Endothelial cell of umbilical vein (primary cell): ENCODE measurements at regions not wholly inside any gene's neighbourhood (a gene's known extent, or its start where the extent isn't known, plus 50 kb on each side); places are given as distances from the start of the nearest gene placed in this dataset.

Source experiments
- EZH2 ChIP-seq: IDR thresholded peaks from 2 replicates; pipeline ENCODE4 v1.6.1; 2012; ENCODE audit warnings: borderline replicate concordance, low read depth, mild to moderate bottlenecking, moderate library complexity, low read length, inconsistent platforms; ENCODE audit not compliant: severe bottlenecking
- GATA2 ChIP-seq: IDR thresholded peaks from 2 replicates; pipeline ENCODE4 v1.7.0; 2011; ENCODE audit warnings: low read depth, mild to moderate bottlenecking, moderate library complexity, mixed read lengths, low read length; ENCODE audit not compliant: insufficient read length, insufficient read depth
- JUN ChIP-seq: IDR thresholded peaks from 2 replicates; pipeline ENCODE4 v1.6.1; 2011; ENCODE audit warnings: borderline replicate concordance, low read depth; ENCODE audit not compliant: insufficient read length, insufficient read depth
- MAX ChIP-seq: IDR thresholded peaks from 2 replicates; pipeline ENCODE4 v1.6.1; 2011; ENCODE audit not compliant: insufficient read depth, insufficient read length
- MYC ChIP-seq: IDR thresholded peaks from one replicate; pipeline ENCODE4 v1.6.1; 2011; ENCODE audit warnings: mild to moderate bottlenecking, low read depth, low read length
- POLR2A ChIP-seq: IDR thresholded peaks from 2 replicates; pipeline ENCODE4 v1.6.1; 2012; ENCODE audit warnings: low read depth, mild to moderate bottlenecking, control low read depth, low read length
- POLR2AphosphoS5 ChIP-seq: IDR thresholded peaks from 2 replicates; pipeline ENCODE4 v1.6.1; 2012; ENCODE audit warnings: low read depth, mild to moderate bottlenecking, control low read depth, low read length, moderate library complexity; ENCODE audit not compliant: insufficient read depth
- TF ChIP-seq, protein P1 (sequence below), 2 donors: IDR thresholded peaks; 1 replicate in 1 of 2; 2 replicates in 1 of 2; pipeline ENCODE4 v1.5.1; 2011; ENCODE audit warnings: low read length in 2 of 2, mild to moderate bottlenecking in 2 of 2, moderate library complexity in 2 of 2, control low read depth in 1 of 2, inconsistent platforms in 1 of 2, low read depth in 1 of 2; ENCODE audit not compliant: insufficient read depth in 1 of 2; ENCODE audit errors: extremely low read depth in 1 of 2

GRCh38 chr6:146962329-146962728 lies 241.9 kb upstream of the STXBP5 start:
- TF ChIP-seq EZH2 = no peak
- TF ChIP-seq, protein P1, sequence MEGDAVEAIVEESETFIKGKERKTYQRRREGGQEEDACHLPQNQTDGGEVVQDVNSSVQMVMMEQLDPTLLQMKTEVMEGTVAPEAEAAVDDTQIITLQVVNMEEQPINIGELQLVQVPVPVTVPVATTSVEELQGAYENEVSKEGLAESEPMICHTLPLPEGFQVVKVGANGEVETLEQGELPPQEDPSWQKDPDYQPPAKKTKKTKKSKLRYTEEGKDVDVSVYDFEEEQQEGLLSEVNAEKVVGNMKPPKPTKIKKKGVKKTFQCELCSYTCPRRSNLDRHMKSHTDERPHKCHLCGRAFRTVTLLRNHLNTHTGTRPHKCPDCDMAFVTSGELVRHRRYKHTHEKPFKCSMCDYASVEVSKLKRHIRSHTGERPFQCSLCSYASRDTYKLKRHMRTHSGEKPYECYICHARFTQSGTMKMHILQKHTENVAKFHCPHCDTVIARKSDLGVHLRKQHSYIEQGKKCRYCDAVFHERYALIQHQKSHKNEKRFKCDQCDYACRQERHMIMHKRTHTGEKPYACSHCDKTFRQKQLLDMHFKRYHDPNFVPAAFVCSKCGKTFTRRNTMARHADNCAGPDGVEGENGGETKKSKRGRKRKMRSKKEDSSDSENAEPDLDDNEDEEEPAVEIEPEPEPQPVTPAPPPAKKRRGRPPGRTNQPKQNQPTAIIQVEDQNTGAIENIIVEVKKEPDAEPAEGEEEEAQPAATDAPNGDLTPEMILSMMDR (IDR thresholded peaks at IDR 0.05; ENCODE audit: extremely low read depth in 1 of 2, insufficient read depth in 1 of 2, low read depth in 1 of 2, low read length in 2 of 2) = no peak
- TF ChIP-seq POLR2A = no peak
- TF ChIP-seq POLR2AphosphoS5 = no peak
- TF ChIP-seq MAX = no peak
- TF ChIP-seq MYC = no peak
- no peak for TF ChIP-seq GATA2
- no peak for TF ChIP-seq JUN
